UCSD-AML1 (cell line): ENCODE measurements at regions not wholly inside any gene's neighbourhood (a gene's known extent, or its start where the extent isn't known, plus 50 kb on each side); places are given as distances from the start of the nearest gene placed in this dataset.
A peak's percentile ranks its signal among the peaks of the same experiment; 100 is the strongest.

Experiments
- DNase-seq: peaks from one replicate; lab custom pipeline; 2025; ENCODE audit not compliant: unreplicated experiment; lab: John Stamatoyannopoulos, UW

- DNase-seq: no peak
These were observed 212.6 kb downstream of the LACC1 start for GRCh38 chr13:44092078-44092970.

- no peak for DNase-seq
These were observed 214.2 kb downstream of the LACC1 start for GRCh38 chr13:44093607-44094564.

DNA sequence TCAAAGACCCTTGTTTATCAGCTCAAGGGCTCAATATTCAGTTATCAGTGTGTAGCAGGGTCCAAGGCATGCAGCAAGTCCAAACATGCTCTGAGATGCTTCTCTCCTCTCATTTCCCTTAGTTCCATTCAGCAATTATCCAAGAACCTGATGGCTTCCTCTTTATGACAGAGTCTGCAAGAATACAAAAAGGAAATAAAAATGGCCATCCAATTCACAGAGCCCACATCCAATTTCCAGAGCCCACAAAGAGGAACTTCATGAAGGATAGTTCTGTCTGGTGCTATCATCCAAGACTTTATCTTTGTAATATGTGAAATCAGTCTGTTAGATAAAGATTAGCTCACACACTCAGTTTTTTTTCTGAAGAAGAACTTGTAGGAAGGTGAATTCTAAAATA lies 217.2 kb downstream of the LACC1 start:
- no peak for DNase-seq

DNA sequence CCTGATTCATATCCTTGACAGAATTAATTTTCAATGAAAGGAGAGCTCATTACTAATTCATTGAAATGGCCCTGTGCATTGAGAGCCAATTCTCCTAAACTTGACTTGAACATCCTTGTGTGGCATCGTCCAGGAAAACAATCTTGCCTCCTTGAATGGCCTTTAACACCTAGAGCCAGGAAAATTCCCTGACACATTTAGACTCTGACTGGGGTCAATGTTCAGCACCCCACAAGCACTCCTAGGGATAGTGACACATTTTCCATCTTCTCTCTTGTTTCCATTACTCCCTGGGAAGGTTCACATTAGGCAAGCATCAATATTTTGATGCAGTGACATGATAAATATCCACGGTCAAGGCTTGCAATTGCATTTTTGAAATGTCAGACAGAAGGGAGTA lies 218.9 kb downstream of the LACC1 start:
- DNase-seq: no peak

DNA sequence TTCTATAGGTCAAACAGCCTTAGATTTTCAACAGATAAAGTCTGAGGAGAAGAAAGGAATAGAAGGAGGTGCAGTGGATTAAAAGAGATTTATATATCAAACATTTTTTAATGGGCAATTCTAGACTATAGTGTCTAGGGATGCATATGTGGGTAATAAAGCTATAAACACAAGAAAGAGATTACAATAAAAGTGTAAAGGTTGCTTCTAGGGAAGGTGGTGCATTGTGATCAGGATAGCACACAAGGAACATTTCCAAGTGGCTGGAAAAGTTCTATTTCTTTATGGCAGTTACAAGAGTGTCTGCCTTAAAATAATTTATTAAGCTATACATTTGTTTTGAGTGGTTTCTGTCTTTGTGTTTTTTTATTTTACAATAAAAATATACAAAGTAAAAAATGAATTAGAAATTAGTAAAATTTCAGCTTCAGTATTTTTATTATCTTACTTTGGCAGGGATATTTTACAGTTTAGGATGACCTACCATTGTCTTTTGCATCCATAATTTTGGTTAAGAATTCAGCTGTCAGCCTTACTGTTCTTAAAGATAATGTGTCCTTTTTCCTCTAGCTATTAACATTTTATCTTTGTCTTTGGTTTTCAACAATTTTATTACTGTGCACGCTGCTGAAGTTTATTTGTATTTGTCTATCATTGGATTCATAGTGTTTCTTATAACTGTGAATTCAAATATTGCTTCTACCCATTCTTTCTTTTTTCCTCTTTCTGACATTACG lies 221.8 kb downstream of the LACC1 start:
- DNase-seq: no peak

- no peak for DNase-seq
These were observed 223.9 kb downstream of the LACC1 start for GRCh38 chr13:44103429-44104196.

- DNase-seq: no peak
These were observed 224.4 kb downstream of the LACC1 start for GRCh38 chr13:44104197-44104490.

DNA sequence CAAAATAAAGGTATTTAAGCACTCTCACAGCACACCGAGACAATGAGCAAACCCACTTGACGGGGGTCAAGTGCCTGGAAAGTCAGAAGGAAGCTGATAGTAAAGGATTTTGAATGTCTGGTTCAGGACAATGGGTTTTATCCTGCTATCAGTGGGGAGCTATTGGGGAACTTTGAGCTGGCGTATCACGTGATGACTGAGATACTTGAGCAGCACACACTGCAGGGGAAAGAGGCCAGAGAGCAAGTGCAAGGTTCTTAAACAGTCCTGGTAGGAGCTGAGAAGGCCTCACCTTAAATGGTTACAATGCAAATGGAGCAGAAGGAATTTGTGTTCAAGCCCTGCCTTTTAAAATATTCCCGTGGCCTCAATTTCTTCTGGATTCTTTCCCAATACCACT lies 225.3 kb downstream of the LACC1 start:
- DNase-seq: no peak

DNA sequence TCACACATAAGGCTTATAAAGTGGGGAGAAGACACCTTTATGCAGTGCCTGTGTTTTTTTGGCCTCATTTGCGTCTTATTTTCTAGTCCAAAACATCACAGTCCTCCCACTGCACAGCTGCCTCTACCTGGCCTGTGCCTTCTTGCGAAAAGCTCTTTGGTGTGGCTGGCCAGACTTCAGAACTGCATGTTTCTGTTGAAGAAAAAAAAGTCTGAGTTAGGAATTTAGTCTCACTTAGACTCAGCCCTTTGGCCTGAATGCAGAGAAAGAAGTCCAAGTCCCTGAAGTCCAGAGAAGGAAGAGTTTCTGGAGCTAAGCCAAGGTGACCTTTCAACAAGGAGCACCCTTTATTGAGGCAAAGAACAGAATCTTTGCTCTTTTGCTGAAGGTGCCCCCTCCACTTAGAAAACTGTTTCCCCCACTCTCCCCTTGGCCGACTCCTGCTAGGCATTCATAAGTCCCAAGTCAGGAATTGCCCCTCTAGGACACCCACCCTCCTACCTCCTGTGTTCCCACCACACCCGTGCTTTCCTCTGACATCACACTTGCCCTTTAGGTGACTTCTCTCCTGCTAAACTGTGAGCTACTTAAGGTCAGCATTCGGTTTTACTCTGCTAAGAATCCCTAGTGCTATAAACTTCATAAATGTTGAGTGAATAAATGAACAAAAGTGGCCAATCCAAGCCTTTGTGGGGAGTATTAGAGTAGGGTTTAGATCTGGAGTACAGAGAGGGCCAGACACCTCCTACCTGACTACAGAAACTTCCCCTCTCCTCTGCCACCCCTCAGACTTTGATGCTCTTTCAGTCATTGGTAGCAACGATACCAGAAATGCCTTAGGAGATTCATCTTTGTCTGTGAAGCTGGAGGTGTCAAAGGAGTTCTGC lies 226.8 kb downstream of the LACC1 start:
- no peak for DNase-seq

GRCh38 chr13:44107357-44108121 lies 227.8 kb downstream of the LACC1 start:
- DNase-seq: no peak

GRCh38 chr13:44108331-44108858 lies 228.7 kb downstream of the LACC1 start:
- no peak for DNase-seq

- no peak for DNase-seq
These were observed 230.5 kb downstream of the LACC1 start for GRCh38 chr13:44110091-44110621.

- no peak for DNase-seq
These were observed 232.0 kb downstream of the LACC1 start for GRCh38 chr13:44111701-44112100.

DNA sequence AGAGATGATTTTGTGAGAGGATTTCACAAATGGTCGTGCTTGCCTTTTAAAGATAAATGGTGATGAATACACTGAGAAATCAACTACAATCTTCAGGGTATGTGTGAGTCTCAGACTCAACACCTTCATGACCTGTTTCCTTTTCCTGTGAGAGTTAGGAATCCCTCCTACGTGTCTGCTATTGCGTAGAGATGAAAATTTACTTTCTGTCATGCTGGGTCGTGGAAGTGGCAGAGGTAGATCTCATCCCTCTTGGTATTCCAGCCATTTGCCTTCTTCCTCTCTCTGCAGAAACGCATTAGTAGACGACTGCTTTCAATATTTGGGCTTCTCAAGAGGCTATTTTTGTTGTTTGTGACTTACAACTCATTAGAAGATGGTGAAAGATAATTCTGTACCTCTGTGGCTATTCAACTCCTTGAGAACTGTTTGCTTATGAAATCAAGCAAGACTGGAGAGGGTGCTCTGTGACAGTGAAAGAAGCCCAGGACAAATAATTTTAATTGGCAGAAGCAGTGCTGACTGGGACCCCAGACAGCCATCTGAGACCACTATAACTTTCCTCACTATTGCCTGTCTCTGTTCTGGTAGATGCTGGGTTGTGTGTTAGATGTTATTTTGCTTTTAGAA lies 233.1 kb downstream of the LACC1 start:
- no peak for DNase-seq

GRCh38 chr13:44116562-44117332 lies 237.0 kb downstream of the LACC1 start:
- peak; percentile 27 for DNase-seq

GRCh38 chr13:44117351-44117750 lies 237.6 kb downstream of the LACC1 start:
- no peak for DNase-seq

GRCh38 chr13:44117816-44118215 lies 238.1 kb downstream of the LACC1 start:
- DNase-seq: no peak
